HG03280 (cell line): ENCODE measurements at regions not wholly inside any gene's neighbourhood (a gene's known extent, or its start where the extent isn't known, plus 50 kb on each side); places are given as distances from the start of the nearest gene placed in this dataset.

Experiments used
- ATAC-seq: cut with Tn5 transposase; IDR thresholded peaks from one replicate; pipeline ENCODE4 v1.9.1; 2021; ENCODE audit warnings: mild to moderate bottlenecking, moderate library complexity; ENCODE audit not compliant: unreplicated experiment

GRCh38 chr6:68400396-68400795, 234.7 kb upstream of the ADGRB3 start:
- ATAC-seq: no peak

- no peak for ATAC-seq
Measured at GRCh38 chr6:68391953-68392352, 243.1 kb upstream of the ADGRB3 start.

- ATAC-seq: no peak
Measured at GRCh38 chr6:68372991-68373390, 262.1 kb upstream of the ADGRB3 start.

GRCh38 chr6:68368845-68369244, 266.2 kb upstream of the ADGRB3 start:
- no peak for ATAC-seq

GRCh38 chr6:68364271-68364805, 270.7 kb upstream of the ADGRB3 start:
- no peak for ATAC-seq

- peak; percentile 66 for ATAC-seq
Measured at GRCh38 chr6:68343901-68344300, 291.2 kb upstream of the ADGRB3 start.

- ATAC-seq: no peak
Measured at GRCh38 chr6:68342286-68342685, 292.8 kb upstream of the ADGRB3 start.

GRCh38 chr6:68339488-68340131, 295.5 kb upstream of the ADGRB3 start:
- ATAC-seq: no peak

- no peak for ATAC-seq
Measured at GRCh38 chr6:68333442-68333841, 301.6 kb upstream of the ADGRB3 start.

- ATAC-seq: no peak
Measured at GRCh38 chr6:68328156-68328555, 306.9 kb upstream of the ADGRB3 start.

- no peak for ATAC-seq
Measured at GRCh38 chr6:68326762-68327161, 308.3 kb upstream of the ADGRB3 start.

- no peak for ATAC-seq
Measured at GRCh38 chr6:68317366-68317765, 317.7 kb upstream of the ADGRB3 start.

- no peak for ATAC-seq
Measured at GRCh38 chr6:68313911-68314310, 321.2 kb upstream of the ADGRB3 start.

- no peak for ATAC-seq
Measured at GRCh38 chr6:68307301-68307700, 327.8 kb upstream of the ADGRB3 start.

- ATAC-seq: no peak
Measured at GRCh38 chr6:68296126-68296525, 339.0 kb upstream of the ADGRB3 start.

- no peak for ATAC-seq
Measured at GRCh38 chr6:68282646-68283045, 352.4 kb upstream of the ADGRB3 start.

- ATAC-seq: no peak
Measured at GRCh38 chr6:68279793-68280557, 355.1 kb upstream of the ADGRB3 start.

GRCh38 chr6:68273297-68273696, 361.8 kb upstream of the ADGRB3 start:
- no peak for ATAC-seq

- ATAC-seq: no peak
Measured at GRCh38 chr6:68256391-68256790, 378.7 kb upstream of the ADGRB3 start.

- ATAC-seq: no peak
Measured at GRCh38 chr6:68252632-68253031, 382.4 kb upstream of the ADGRB3 start.

GRCh38 chr6:68247782-68248181, 387.3 kb upstream of the ADGRB3 start:
- no peak for ATAC-seq

- ATAC-seq: no peak
Measured at GRCh38 chr6:68240726-68241125, 394.4 kb upstream of the ADGRB3 start.
